ENCODE measurements at regions not wholly inside any gene's neighbourhood (a gene's known extent, or its start where the extent isn't known, plus 50 kb on each side); places are given as distances from the start of the nearest gene placed in this dataset.

DNA sequence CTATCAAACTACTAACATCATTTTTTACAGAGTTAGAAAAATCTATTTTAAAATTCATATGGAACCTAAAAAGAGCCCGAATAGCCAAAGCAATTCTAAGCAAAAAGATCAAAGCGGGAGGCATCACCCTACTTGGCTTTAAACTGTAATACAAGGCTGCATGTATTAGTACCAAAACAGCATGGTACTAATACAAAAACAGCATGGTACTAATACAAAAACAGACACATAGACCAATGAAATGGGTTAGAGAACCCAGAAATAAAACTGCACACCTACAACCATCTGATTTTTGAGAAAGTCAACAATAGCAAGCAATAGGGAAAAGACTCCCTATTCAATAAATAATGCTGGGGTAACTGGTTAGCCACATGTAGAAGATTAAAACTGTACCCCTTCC is 640.7 kb downstream of the IRS1 start:
- peaks cover 7% of the 10 kb centered on the region for H3K4me1 Mint-ChIP-seq (ENCODE audit: unreplicated experiment)
- no peak for TF ChIP-seq CTCF (IDR thresholded peaks at IDR 0.05; ENCODE audit: unreplicated experiment)
- no peaks in the 10 kb centered on the region for H3K36me3 Mint-ChIP-seq (ENCODE audit: low read depth, unreplicated experiment)
- no peak overlapping the region for H3K4me3 Mint-ChIP-seq (ENCODE audit: unreplicated experiment)
- DNase-seq (ENCODE audit: low spot score), result no peak
- H3K27ac Mint-ChIP-seq (ENCODE audit: unreplicated experiment), result no peak overlapping the region
- H3K27me3 Mint-ChIP-seq (ENCODE audit: unreplicated experiment), result no peaks in the 10 kb centered on the region
- no peaks in the 10 kb centered on the region for H3K9me3 Mint-ChIP-seq (ENCODE audit: unreplicated experiment)

DNA sequence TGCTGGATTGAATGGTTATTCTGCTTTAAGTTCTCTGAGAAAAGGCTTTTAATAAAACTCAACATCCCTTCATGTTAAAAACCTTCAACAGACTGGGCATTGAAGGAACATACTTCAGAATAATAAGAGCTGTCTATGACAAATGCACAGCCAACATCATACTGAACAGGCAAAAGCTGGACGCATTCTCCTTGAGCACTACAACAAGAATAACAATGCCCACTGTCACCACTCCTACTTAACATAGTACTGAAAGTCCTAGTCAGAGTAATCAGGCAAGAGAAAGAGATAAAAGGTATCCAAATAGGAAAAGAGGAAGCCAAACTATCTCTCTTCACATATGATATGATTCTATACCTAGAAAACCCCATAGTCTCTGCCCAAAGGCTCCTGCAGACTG is 641.4 kb downstream of the IRS1 start:
- DNase-seq (ENCODE audit: low spot score), result no peak
- peaks cover 7% of the 10 kb centered on the region for H3K4me1 Mint-ChIP-seq (ENCODE audit: unreplicated experiment)
- H3K27ac Mint-ChIP-seq (ENCODE audit: unreplicated experiment), result no peak overlapping the region
- no peaks in the 10 kb centered on the region for H3K9me3 Mint-ChIP-seq (ENCODE audit: unreplicated experiment)
- H3K36me3 Mint-ChIP-seq (ENCODE audit: low read depth, unreplicated experiment), result no peaks in the 10 kb centered on the region
- no peak for TF ChIP-seq CTCF (IDR thresholded peaks at IDR 0.05; ENCODE audit: unreplicated experiment)
- no peak overlapping the region for H3K4me3 Mint-ChIP-seq (ENCODE audit: unreplicated experiment)
- no peaks in the 10 kb centered on the region for H3K27me3 Mint-ChIP-seq (ENCODE audit: unreplicated experiment)

DNA sequence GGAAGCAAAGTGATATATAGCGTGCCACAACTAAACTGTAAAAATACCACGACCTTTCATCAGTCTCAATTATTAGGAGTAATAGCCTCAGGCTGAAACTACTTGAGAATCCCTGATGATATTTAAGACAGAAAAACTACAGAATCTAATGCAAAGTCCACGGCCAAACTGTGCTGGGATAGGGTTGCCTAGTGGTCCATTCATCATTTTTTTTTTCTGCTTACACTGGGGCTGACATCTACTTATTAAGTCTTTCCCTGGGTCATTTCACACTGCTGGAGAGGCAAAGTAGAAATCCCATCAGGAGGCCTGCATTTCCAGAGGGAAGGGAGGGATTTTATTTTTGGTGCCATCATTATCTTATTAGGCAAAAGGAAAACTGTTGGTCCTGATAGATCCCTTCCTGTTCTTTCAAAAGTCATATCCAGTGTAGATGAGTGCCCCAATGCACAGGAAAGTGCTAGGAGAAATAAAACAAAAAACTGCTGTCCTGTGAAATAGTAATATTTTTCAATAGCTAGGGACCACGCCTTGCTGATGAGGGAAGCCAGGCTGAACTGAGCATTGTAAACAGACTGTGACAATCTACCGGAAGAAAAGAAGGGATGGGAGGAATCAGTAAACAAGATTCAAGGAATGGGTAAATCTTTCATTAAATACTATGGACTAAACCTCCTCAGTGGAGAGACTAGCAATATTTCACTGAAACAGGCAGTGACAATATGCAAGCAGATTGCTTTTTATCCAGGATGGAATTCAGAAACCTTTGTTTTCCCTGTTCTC is 644.3 kb downstream of the IRS1 start:
- Mint-ChIP-seq H3K36me3 (ENCODE audit: low read depth, unreplicated experiment) (no peaks in the 10 kb centered on the region), H3K9me3 (ENCODE audit: unreplicated experiment) (no peaks in the 10 kb centered on the region), H3K4me1 (ENCODE audit: unreplicated experiment) (peaks cover 7% of the 10 kb centered on the region), H3K27ac (ENCODE audit: unreplicated experiment) (no peak overlapping the region), H3K27me3 (ENCODE audit: unreplicated experiment) (no peaks in the 10 kb centered on the region), H3K4me3 (ENCODE audit: unreplicated experiment) (no peak overlapping the region)
- TF ChIP-seq CTCF (IDR thresholded peaks at IDR 0.05; ENCODE audit: unreplicated experiment), result no peak
- DNase-seq (ENCODE audit: low spot score), result no peak

DNA sequence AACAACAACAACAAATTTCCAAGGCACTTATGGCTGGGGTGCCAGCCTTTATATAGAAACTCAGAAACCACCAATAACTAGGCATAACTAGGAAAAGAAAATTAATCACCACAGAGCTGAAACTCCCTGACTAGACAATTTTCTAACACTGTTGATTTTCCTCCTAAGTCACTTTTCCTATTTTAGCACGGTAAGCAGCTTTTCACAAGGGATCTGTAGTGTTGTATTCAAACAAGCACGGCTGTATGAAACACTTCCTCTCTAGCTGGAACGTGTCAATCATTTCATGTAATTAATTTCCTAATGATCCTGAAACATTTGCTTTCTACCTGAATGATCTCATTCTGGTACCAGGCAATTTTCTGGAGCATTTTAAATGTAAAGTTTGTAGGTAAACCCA is 645.0 kb downstream of the IRS1 start:
- no peak for TF ChIP-seq CTCF (IDR thresholded peaks at IDR 0.05; ENCODE audit: unreplicated experiment)
- Mint-ChIP-seq H3K36me3 (ENCODE audit: low read depth, unreplicated experiment) (no peaks in the 10 kb centered on the region), H3K4me1 (ENCODE audit: unreplicated experiment) (peaks cover 3% of the 10 kb centered on the region), H3K4me3 (ENCODE audit: unreplicated experiment) (no peak overlapping the region), H3K27ac (ENCODE audit: unreplicated experiment) (no peak overlapping the region), H3K9me3 (ENCODE audit: unreplicated experiment) (no peaks in the 10 kb centered on the region), H3K27me3 (ENCODE audit: unreplicated experiment) (no peaks in the 10 kb centered on the region)
- no peak for DNase-seq (ENCODE audit: low spot score)

- no peak for DNase-seq (ENCODE audit: low spot score)
- Mint-ChIP-seq H3K4me1 (ENCODE audit: unreplicated experiment) (peaks cover 3% of the 10 kb centered on the region), H3K4me3 (ENCODE audit: unreplicated experiment) (no peak overlapping the region), H3K9me3 (ENCODE audit: unreplicated experiment) (no peaks in the 10 kb centered on the region), H3K36me3 (ENCODE audit: low read depth, unreplicated experiment) (no peaks in the 10 kb centered on the region), H3K27me3 (ENCODE audit: unreplicated experiment) (no peaks in the 10 kb centered on the region), H3K27ac (ENCODE audit: unreplicated experiment) (no peak overlapping the region)
- TF ChIP-seq CTCF (IDR thresholded peaks at IDR 0.05; ENCODE audit: unreplicated experiment), result no peak
Observed at GRCh38 chr2:226153553-226153952, 646.1 kb downstream of the IRS1 start.

Measured in endothelial cell (in vitro differentiated cells).